MV-4-11 (cell line): ENCODE measurements at regions not wholly inside any gene's neighbourhood (a gene's known extent, or its start where the extent isn't known, plus 50 kb on each side); places are given as distances from the start of the nearest gene placed in this dataset.
A peak's percentile ranks its signal among the peaks of the same experiment; 100 is the strongest.

Experiments used
- DNase-seq: peaks from one replicate; lab custom pipeline; 2025; lab: John Stamatoyannopoulos, UW

DNA sequence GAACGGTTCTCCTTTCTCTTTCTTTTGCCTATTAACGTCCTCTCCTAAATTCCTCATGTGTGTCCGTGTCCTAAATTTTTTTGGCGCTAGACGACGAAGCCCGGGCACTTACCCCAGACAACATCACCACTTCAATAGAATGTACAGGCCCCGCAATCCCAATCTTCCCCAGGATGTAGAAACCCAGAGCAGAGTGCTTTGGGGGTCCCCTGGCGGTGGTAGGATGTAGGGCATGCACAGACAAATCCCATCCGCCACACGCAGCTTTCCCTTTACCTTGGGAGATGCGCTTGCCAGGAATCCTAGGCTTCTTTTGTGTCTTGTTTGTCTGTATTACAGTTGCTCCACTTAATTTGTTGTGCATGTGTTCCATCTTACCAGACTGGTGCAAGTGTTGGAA lies 417.3 kb upstream of the ARID1B start:
- no peak for DNase-seq

DNA sequence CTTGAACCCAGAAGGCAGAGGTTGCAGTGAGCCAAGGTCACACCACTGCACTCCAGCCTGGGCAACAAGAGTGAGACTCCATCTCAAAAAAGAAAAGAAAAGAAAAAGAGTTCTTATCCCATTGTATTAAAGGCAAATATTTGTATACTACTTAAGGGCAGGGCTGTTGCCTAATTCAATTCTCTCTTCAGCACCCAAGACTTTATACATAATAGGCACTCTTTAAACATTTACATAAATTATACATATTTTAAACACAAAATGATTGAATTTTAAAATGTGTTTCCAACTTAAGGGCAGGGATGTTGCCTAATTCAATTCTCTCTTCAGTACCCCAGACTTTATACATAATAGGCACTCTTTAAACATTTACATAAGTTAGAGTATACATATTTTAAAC lies 424.3 kb upstream of the ARID1B start:
- no peak for DNase-seq

DNA sequence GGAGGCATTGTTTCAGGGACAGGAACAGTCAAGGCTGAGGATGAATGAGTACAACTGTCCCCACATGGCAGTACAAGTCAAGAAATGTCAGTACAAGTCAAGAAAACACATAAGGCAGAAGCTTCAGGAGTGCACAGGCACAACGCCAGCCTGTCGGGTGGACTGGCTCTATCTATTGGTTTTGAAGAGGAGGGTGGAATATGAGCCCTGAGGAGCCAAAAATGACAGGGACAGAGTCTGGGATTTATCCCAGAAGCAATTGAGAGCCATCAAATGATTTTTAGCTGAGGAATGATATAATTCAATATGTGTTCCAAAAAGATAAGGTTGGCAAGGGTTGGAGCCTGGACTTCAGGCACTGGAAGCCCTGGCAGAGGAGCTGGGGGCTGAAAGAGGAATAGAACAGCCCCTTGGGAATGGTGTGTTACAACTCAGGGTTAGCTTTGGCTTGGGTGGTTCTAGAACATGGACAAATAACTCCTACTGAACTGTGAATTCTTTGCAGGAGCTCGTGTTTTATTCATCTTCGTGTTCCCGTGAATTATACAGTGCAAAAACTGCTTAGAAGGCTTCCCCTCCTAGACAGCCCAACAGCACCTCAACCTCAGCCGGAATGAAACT lies 425.7 kb upstream of the ARID1B start:
- no peak for DNase-seq

DNA sequence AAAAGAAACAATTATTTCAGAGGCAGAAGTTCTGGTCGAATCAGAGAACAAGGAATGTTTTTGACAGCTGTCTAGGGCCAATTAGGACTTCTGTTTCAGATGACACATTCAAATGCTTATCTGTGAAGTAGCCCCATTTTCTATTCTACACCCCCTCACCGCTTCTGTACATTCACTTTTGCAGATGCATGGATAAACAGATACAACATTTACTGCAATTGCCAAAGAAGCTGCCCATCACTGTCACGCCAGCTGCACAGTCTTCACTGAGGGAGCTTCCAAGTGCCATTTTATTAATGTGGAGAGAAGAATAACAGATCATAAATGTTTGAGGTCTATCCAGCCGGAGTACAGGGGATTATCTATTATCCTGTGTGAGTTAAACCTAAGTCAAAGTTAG lies 426.8 kb upstream of the ARID1B start:
- DNase-seq: no peak

DNA sequence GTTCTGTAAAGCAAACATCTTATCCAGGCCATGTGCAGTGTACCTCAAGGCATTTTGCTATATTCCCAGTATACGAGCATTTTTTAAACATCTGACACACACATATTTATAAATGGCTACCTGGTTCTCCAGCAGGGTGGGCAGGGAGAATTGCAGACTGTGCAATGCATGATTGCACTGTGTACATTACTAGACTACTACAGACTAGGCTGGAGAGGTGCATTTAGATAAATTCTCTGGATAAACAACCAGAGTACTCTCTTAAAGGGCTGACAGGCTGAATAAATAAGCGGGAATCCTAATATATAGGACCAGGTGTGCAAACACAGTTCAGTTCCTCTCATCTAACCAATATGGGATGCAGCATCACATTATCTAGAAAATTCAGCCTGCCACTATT lies 428.3 kb upstream of the ARID1B start:
- DNase-seq: no peak

DNA sequence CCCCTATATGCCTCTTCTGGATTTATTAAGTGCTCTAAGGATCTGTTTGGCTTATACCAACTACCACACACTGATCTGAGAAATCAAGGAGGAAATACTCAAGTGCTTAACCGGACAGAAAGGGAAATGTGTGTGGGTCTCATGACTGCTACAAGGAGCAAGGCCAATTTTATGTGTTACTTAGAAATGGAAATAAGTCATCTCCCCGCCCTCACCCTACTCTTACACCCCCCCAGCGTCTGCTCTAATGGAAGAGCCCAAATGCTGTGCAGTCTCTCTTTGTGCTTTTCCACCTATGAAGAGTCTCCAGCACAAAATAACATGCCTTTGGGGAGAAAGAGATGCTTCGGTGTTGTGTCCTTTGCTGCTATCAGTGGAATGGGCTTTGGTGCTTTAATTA lies 428.8 kb upstream of the ARID1B start:
- no peak for DNase-seq

DNA sequence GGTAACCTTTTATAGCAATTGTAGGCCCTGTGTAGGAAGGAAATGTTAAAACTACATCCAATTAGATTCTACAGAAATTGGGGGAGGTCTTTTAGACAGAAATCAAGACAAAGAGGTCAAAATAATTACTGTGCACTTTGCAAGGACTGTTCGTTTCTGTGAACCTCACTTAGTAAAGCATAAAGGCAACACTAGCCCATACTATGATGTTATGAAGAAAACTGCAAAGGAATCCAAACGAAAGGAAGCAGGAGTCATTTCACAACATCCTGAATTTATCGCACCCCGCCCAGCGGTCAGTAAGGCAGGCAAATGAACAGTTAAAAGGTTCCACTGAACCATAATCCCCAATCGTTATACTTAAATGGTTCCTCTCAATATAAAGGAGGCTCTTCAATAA lies 429.5 kb upstream of the ARID1B start:
- peak; percentile 35 for DNase-seq

DNA sequence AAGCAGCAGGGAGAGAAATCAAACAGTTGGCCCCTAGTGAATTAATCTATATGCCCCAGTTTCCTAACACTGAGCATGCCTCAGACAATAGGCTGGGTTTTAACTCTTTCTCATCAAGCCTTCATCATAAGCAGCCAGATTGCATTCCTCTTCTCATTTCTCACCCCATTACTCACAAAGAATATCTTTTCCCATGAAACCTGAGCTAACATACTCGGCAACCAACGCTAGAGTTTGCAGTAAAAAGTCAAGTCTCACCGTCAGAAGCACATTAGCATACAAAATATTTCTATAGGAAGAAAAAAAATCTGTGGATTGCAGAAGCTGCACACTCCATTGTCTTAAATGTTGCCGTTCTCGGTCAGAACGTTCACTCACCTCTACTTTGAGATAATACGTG lies 429.9 kb upstream of the ARID1B start:
- DNase-seq: no peak

DNA sequence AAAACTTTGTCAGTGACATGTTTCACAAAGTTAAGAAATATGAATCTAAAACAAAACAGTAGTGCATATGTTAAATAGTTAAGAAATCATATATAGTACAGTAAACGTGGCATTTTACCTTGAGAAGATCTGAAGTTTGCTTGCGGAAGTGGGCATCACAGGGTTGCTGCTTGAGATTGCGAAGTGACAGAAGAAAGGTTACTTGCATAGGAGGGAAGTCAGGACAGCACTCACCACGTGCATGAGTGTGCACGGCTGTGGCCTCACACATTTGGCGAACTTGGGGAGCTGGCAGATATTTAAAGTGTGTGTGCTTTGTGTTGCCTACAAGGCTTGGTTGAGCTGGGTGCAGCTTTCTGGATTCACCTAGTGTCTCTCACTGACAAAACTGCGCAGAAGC lies 431.5 kb upstream of the ARID1B start:
- no peak for DNase-seq

DNA sequence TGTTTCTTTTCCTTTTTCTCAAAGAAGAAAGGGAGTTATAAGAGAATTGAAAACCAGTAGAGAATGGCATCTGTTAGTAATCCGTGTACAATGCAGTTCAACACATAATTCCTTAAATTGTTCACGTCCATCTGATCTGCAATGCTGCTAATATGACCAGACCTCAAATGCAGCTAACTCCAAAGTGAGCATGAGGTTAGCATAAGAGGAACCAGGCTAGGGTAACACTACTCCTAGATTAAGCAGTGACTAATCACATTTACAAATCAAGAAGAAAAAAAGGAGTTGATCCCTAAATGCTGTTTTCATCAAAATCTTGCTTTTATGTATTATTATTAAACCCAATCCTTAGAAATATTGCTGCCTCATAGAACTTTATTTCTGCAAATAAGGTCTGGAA lies 432.7 kb upstream of the ARID1B start:
- peak; percentile 16 for DNase-seq

DNA sequence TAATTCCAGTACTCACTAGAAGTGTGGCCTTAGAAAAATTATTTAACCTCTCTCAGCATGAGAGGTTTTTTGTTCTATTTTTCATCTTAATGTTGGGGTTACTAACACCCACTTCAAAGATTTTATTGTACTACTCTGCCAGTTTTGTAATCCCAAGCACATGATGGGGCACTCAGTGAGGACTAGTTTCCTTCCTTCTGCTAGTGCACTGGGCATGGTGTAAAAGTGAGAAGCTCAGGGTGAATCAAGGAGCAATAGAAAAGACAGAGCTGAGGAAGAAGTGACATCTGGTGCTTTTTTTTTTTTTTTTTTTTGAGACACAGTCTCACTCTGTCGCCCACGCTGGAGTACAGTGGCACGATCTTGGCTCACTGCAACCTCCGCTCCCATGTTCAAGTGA lies 439.4 kb upstream of the ARID1B start:
- DNase-seq: no peak

DNA sequence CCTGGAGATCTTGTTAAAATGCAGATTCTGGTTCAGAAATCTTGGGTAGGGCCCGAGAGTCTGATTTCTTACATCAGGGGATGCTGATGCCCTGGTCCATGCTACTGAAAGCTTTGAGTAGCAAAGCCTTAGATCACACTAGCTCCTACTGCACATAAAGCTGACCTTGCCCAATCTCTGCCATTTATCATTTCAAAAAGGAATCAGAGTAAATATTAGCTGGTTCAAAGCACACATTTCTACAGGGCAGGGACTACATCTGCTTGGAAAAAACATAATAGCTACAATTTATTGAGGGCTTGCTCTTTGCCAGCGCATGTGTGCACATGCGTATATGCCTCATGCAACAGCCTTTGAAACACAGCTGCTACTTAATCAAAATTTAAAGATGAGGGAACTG lies 440.4 kb upstream of the ARID1B start:
- DNase-seq: no peak

DNA sequence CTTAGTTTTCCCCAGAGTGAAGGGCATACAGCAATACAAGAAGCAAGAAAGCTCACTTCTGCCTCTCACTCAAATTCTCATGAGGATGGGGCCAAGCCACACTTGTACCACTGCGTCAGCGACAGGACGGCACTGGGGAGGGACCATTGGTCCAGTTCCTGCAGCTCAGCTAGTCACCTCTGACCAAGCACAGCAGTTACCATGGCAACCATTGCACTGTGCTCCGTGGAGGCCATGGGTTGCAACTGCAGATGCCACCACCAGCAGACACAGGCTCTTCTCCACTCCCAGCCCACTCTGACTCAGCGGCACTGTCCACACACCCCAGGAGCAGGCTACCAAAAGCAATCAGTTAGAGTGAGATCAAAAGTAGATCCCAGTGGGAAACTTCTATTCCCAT lies 441.1 kb upstream of the ARID1B start:
- DNase-seq: no peak

DNA sequence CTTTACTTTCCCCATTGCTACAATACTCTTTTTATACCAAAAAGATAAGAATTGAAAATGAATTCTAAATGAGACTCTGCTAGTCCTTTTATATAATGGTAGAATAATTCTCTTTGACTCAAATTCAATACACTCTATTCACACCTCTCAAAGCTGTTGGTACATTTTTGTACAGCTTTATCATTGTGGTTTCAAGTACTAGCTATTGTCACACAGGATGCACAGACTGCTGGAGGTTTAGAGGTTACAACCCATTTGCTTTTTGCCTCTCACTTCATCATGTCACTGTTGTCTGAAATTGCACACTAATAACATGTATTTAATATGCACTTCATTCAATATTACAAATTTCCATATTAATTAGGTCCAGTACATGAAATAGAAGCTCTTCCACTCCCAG lies 442.2 kb upstream of the ARID1B start:
- no peak for DNase-seq

DNA sequence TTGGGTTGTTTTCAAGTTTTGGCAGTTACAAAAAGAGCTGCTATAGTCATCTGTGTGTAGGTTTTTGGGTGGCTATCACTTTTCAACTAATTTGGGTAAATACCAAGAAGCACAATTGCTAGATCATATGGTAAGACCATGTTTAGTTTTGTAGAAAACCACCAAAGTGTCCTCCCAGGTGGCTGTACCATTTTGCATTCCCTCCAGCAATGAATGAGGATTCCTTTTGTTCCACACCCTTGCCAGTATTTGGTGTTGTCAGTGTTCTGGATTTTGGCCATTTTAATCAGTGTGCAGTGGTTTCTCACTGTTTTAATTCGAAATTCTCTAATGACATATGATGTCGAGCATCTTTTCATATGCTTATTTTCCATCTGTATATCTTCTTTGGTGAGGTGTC lies 457.5 kb upstream of the ARID1B start:
- DNase-seq: no peak

DNA sequence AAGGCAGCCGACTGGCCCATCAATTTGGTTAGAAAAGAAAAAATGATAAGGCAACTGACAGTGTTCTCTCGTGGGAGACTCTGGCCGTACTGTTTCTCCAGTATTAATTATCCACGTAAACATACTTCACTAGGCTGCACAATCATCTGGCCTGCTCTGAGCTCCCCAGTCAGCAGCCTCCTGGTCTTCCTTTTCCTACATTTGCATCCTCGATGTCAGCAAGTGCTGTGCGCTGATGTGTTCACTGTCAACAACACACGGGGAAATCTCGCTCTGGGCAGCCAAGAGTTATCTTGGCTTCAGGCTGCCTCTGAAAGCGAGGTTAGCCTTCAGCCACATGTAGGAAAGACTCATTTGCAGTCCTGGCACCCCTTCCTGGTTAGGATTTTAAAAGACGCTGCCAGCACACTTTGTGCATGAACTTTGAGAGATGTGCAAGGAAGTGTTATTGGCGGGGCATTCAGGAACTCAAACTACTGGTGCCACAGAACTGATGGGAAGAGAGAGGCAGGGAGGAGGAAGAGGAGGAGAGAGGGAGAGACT lies 460.5 kb upstream of the ARID1B start:
- no peak for DNase-seq

DNA sequence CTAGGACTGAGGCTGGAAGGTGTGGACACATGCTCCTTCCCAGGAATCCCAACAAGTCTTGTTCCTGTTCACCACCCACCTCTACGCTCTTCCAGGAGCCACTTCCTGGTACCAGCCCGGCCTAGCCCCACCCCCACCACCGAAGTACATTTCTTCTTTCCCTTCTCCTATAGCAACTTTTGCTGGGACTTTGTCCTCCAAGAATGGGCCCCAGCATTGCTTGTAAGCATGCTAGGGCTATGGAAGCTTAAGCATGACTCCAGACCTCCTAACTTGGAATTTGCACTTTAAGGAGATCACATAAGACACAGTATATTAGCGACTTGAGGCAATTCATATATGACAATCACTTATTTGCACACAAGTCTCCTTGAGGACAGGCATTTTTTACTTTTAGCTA lies 462.0 kb upstream of the ARID1B start:
- no peak for DNase-seq

DNA sequence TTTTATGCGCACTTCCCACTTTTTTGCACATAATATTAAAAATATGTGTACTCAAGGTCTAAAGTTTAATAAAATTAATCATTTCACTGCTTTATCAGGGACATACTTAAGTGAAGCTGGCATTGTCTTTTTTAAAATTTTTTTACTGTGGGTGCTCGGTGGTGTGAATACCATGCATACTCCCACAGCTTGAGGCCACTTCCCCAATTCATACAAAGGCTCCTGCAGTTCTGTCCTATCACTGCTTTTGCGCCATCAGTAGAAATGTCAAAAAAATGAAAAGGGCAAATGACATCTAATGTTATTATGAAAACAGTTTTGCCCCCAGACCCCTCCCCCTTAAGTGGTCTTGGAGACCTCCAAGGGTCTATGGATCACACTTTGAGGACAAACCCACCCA lies 464.1 kb upstream of the ARID1B start:
- DNase-seq: no peak

DNA sequence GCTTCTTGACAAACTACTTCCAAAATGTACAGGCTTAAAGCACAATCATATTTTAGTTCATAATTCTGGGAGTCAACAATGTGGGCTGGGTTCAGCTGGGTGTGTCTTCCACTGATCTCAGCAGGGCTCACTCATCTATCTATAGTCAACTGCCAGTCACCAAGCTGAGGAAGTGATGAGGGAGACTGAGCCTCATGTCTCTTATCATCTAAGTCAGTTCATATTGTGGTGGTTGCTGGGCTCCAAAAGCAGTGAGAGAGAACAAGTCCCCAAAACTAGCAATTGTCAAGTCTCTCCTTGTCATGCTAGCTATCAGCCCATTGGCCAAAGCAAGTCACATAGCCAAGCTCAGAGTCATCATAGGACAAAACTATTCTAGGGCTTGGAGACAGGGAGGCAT lies 465.9 kb upstream of the ARID1B start:
- no peak for DNase-seq

DNA sequence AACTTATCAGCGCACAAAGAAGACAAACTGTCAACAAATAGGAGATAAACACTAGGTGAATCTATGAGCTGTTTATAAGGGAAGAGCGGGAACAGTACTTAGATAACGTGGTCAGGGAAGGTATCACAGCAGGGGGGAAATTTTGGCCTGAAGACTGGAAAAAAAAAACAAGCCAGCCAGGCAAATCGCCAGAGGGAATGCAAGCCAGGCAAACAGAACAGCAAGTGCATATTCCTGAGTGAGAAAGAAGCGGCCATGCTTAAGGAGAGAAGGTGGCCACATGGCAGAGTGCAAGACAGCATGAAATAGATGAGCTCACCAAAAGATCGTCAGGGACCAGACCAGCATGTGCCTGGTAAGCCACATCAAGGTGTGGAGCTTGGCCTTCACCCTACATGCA lies 466.5 kb upstream of the ARID1B start:
- DNase-seq: no peak

DNA sequence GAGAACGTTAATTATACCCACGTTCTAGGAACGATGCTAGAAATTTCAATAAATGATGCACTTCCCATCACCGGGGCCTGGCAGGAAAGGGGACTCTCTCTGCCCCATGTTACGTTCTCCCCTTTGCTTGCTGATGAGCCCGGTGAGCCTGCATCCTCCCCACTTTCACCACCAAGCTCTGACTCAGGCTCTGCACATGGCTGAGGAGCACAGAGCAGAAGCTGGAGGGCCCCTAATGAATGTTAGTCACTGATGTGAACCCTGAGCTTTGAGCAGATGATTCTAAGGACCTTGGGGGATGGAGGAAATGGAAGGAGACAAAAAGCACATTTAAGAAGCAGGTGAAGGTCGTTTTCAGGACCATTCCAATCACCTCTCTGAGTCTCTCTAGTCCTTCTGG lies 468.2 kb upstream of the ARID1B start:
- no peak for DNase-seq

DNA sequence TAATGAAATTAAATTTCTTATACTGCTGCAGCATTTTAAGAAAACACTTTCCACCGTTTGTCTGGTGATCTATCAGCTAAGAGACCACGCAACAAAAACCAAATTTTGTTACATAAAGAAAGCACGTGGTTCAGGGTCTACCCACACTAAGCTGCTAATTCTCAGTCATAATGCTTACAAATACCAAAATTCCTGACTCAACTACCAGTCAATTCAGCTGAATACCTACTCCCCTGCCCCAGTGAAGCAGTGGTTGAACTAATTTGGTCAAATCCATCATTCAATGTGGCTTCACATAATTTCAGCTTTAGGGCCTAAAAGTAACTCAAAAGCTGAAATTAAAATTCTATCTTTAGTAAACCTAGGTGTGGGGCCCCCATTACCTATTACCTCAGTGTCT lies 468.6 kb upstream of the ARID1B start:
- DNase-seq: no peak

DNA sequence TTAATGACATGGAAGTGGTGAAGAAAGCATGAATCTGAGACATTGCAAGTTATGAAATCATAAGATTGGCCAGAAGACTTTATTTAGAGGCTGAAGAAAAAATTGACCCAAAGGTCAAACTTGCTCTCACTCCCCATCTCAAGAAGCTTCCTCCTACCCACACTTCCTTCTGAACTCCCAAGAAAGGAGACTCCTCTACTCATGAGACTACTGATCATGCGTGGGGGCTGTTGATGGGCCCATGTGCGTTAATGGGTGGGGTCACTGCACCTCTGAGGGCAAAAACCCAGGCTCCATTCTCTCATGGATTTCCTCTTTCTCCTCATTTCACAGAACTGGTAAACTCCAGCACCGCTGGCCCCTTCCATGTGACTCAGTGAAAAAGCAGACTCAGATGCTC lies 470.6 kb upstream of the ARID1B start:
- DNase-seq: no peak

DNA sequence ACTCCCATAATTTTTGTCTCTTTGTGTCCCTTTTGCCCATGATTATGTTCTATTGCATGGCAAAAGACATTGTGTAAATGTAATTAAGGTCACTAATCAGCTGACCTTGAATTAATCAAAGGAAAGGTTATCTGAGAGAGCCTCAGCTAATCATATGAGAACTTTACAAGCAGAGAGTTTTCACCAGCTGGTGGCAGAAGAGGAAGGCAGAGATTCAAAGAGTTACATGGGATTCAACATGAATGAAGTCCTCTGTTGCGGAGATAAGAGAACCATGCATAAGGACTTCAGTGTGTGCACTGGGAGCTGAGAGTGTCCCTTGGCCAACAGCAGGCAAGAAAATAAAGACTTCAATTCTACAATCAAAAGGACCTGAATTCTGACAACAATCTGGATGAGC lies 494.1 kb upstream of the ARID1B start:
- DNase-seq: no peak

DNA sequence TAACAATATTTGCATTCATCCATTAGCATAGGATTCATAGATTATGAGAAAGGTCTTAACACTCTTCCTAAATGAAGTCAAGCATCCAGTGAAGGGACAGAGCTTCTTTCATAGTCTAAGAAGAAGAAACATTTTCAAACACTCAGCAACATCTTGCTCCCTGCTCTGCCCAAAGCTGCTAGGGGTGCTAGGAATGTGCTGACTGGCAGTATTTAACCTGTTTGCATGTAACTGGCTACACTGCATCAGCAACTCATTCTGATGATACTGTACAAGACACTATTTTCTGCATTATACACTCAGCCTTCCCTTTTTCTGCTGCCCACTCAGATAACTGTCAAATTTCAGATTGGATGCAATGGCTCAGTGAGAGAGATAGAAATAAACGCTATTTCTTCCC lies 495.1 kb upstream of the ARID1B start:
- no peak for DNase-seq
